Endothelial cell of umbilical vein (primary cell): ENCODE measurements at regions not wholly inside any gene's neighbourhood (a gene's known extent, or its start where the extent isn't known, plus 50 kb on each side); places are given as distances from the start of the nearest gene placed in this dataset.

Experiments used
- BruUV-seq: library from RNA; stranded (reverse); fragments of 400-500 nt; replicated peaks from 2 replicates; lab custom pipeline; 2021; lab: Mats Ljungman, UMichigan
- CTCF ChIA-PET: fragments of 300-600, 350-600 bp; sonication (Branson Sonifier 250); formaldehyde crosslinking; loops from one replicate; lab custom pipeline; 2021; ENCODE audit warnings: antibody characterized with exemption, inconsistent platforms; lab: Charles Lee
- POLR2A ChIA-PET: fragments of 300-600, 350-600 bp; sonication (Branson Sonifier 250); formaldehyde crosslinking; loops from one replicate; lab custom pipeline; 2021; ENCODE audit warnings: antibody characterized with exemption, inconsistent platforms; lab: Charles Lee
- DNase-seq: peaks from one replicate; pipeline ENCODE4 v3.0.0-alpha.2; 2011; ENCODE audit warnings: low read depth, low spot score
- FAIRE-seq: peaks from 2 replicates; lab custom pipeline; 2011; peaks lifted over from hg19 to GRCh38; lab: Jason Lieb, UNC
- H2AFZ ChIP-seq: 2 replicates; pipeline ENCODE4 v1.6.0; 2012; ENCODE audit warnings: low read depth, low read length, control low read depth, inconsistent platforms
- H3K27ac ChIP-seq: 2 replicates; pipeline ENCODE4 v1.5.1; 2011; ENCODE audit warnings: low read depth, mild to moderate bottlenecking, control low read depth, low read length, moderate library complexity; ENCODE audit not compliant: insufficient read depth
- H3K27me3 ChIP-seq, 2 experiments: 2 replicates each; pipeline versions ENCODE4 v1.6.0 to v1.6.1; 2011; ENCODE audit warnings: low read length in 2 of 2, mixed read lengths in 1 of 2; ENCODE audit not compliant: control insufficient read depth in 2 of 2, insufficient read depth in 2 of 2
- H3K36me3 ChIP-seq, 2 experiments: 2 replicates in 1 of 2; 3 replicates in 1 of 2; pipeline ENCODE4 v1.5.1; 2011; ENCODE audit warnings: low read length in 2 of 2, mild to moderate bottlenecking in 1 of 2, moderate library complexity in 1 of 2; ENCODE audit not compliant: control insufficient read depth in 2 of 2, insufficient read depth in 2 of 2; ENCODE audit errors: extremely low read depth in 1 of 2
- H3K4me1 ChIP-seq: 3 replicates; pipeline ENCODE4 v1.5.1; 2011; ENCODE audit warnings: mild to moderate bottlenecking, low read length; ENCODE audit not compliant: control insufficient read depth, insufficient read depth; ENCODE audit errors: extremely low read depth
- H3K4me2 ChIP-seq: 2 replicates; pipeline ENCODE4 v1.6.1; 2011; ENCODE audit warnings: low read length, control low read depth, mixed read lengths; ENCODE audit not compliant: insufficient read depth
- H3K4me3 ChIP-seq, 3 experiments: fragments of 200-600 bp in 1 of 3; sonication (generic), shearing (Covaris generic) in 1 of 3; replicated peaks in 1 of 3; 2 replicates each; pipeline ENCODE4 v1.5.1; 2011 to 2016; ENCODE audit warnings: control low read depth in 3 of 3, low read length in 3 of 3, mild to moderate bottlenecking in 2 of 3, inconsistent platforms in 1 of 3, low read depth in 1 of 3, moderate library complexity in 1 of 3; ENCODE audit not compliant: insufficient read depth in 1 of 3
- H3K79me2 ChIP-seq: 2 replicates; pipeline ENCODE4 v1.6.0; 2012; ENCODE audit warnings: low read length, inconsistent platforms; ENCODE audit not compliant: control insufficient read depth, insufficient read depth
- H3K9ac ChIP-seq: replicated peaks from 2 replicates; pipeline ENCODE3; 2011; ENCODE audit warnings: low read length, control low read depth; ENCODE audit not compliant: insufficient read depth; ENCODE audit errors: extremely low read depth
- H3K9me1 ChIP-seq: replicated peaks from 3 replicates; pipeline ENCODE4 v1.6.0; 2011; ENCODE audit warnings: mild to moderate bottlenecking, low read length; ENCODE audit not compliant: control insufficient read depth, insufficient read depth; ENCODE audit errors: extremely low read depth
- H3K9me3 ChIP-seq: replicated peaks from 2 replicates; pipeline ENCODE4 v1.5.1; 2012; ENCODE audit warnings: low read length, inconsistent platforms; ENCODE audit not compliant: control insufficient read depth, insufficient read depth
- H4K20me1 ChIP-seq: replicated peaks from 2 replicates; pipeline ENCODE3; 2011; ENCODE audit warnings: mild to moderate bottlenecking, low read length; ENCODE audit not compliant: control insufficient read depth, insufficient read depth; ENCODE audit errors: extremely low read depth
- CTCF ChIP-seq, 2 donors: IDR thresholded peaks; 1 replicate in 1 of 2; 2 replicates in 1 of 2; pipeline ENCODE4 v1.5.1; 2011; ENCODE audit warnings: low read length in 2 of 2, mild to moderate bottlenecking in 2 of 2, moderate library complexity in 2 of 2, control low read depth in 1 of 2, inconsistent platforms in 1 of 2, low read depth in 1 of 2; ENCODE audit not compliant: insufficient read depth in 1 of 2; ENCODE audit errors: extremely low read depth in 1 of 2
- EZH2 ChIP-seq: IDR thresholded peaks from 2 replicates; pipeline ENCODE4 v1.6.1; 2012; ENCODE audit warnings: borderline replicate concordance, low read depth, mild to moderate bottlenecking, moderate library complexity, low read length, inconsistent platforms; ENCODE audit not compliant: severe bottlenecking
- FOS ChIP-seq: IDR thresholded peaks from 2 replicates; pipeline ENCODE4 v1.6.1; 2011; ENCODE audit warnings: mild to moderate bottlenecking, low read length, moderate library complexity, borderline replicate concordance; ENCODE audit not compliant: insufficient read depth
- GATA2 ChIP-seq: IDR thresholded peaks from 2 replicates; pipeline ENCODE4 v1.7.0; 2011; ENCODE audit warnings: low read depth, mild to moderate bottlenecking, moderate library complexity, mixed read lengths, low read length; ENCODE audit not compliant: insufficient read length, insufficient read depth
- JUN ChIP-seq: IDR thresholded peaks from 2 replicates; pipeline ENCODE4 v1.6.1; 2011; ENCODE audit warnings: borderline replicate concordance, low read depth; ENCODE audit not compliant: insufficient read length, insufficient read depth
- MAX ChIP-seq: IDR thresholded peaks from 2 replicates; pipeline ENCODE4 v1.6.1; 2011; ENCODE audit not compliant: insufficient read depth, insufficient read length
- MYC ChIP-seq: IDR thresholded peaks from one replicate; pipeline ENCODE4 v1.6.1; 2011; ENCODE audit warnings: mild to moderate bottlenecking, low read depth, low read length
- POLR2A ChIP-seq: IDR thresholded peaks from 2 replicates; pipeline ENCODE4 v1.6.1; 2012; ENCODE audit warnings: low read depth, mild to moderate bottlenecking, control low read depth, low read length
- POLR2AphosphoS5 ChIP-seq: IDR thresholded peaks from 2 replicates; pipeline ENCODE4 v1.6.1; 2012; ENCODE audit warnings: low read depth, mild to moderate bottlenecking, control low read depth, low read length, moderate library complexity; ENCODE audit not compliant: insufficient read depth
- dilution Hi-C: fragments of 300-500 bp; cut with MboI; formaldehyde crosslinking; loops from one replicate; pipeline ENCODE4 v1.15.0; 2019; ENCODE audit warnings: low sequenced_read_pairs; ENCODE audit not compliant: extremely low pct_ligation_motif_present
- intact Hi-C: fragments of 100-400 bp; cut with micrococcal nuclease; formaldehyde crosslinking; loops from one replicate; pipeline ENCODE4 v1.10.0; 2022

- CTCF ChIA-PET = interaction anchor here (1.2 kb wide), 1 partner anchor 12 kb away, joined by 5 read pairs; no protein-coding TSS in a partner anchor
- no peak for DNase-seq
- Histone ChIP-seq H3K4me3 (no peak overlapping the region), H3K79me2 (no peaks in the 10 kb centered on the region), H3K27me3 (peaks cover 0 to 2% of the 10 kb centered on the region in 2 experiments), H3K36me3 (no peaks in the 10 kb centered on the region), H4K20me1 (no peaks in the 10 kb centered on the region), H3K9me1 (no peaks in the 10 kb centered on the region), H3K4me1 (no peaks in the 10 kb centered on the region), H3K9ac (no peak overlapping the region), H3K27ac (no peak overlapping the region), H2AFZ (no peak overlapping the region), H3K4me2 (no peak overlapping the region), H3K9me3 (no peaks in the 10 kb centered on the region)
- dilution Hi-C loops (no loop called here), intact Hi-C loops (no loop called here)
- no peak for TF ChIP-seq CTCF (IDR thresholded peaks at IDR 0.05; ENCODE audit: extremely low read depth in 1 of 2, insufficient read depth in 1 of 2, low read depth in 1 of 2, low read length in 2 of 2)
- no peak for TF ChIP-seq POLR2A
- TF ChIP-seq EZH2 = no peak
- TF ChIP-seq JUN = no peak
- TF ChIP-seq MAX = no peak
- TF ChIP-seq MYC = no peak
- no peak for TF ChIP-seq FOS
- TF ChIP-seq GATA2 = no peak
- no peak for TF ChIP-seq POLR2AphosphoS5
- no peak for FAIRE-seq
- POLR2A ChIA-PET = no interaction called here
- BruUV-seq = no TSS peak
Measured at GRCh38 chr6:147029923-147030322, 174.3 kb upstream of the STXBP5 start.
